GM12878 (cell line): ENCODE measurements at regions not wholly inside any gene's neighbourhood (a gene's known extent, or its start where the extent isn't known, plus 50 kb on each side); places are given as distances from the start of the nearest gene placed in this dataset.
"Not testable (repeated sequence)": the region's sequence is repeated elsewhere in the genome, so short reads cannot be mapped to it uniquely, and the experiment has no call there.

ENCODE experiments used
- ATAC-seq: fragments of 200-7000 bp; cut with Tn5 transposase; 3 replicates; pipeline ENCODE4 v1.9.1; 2020; ENCODE audit warnings: mild to moderate bottlenecking, moderate library complexity
- BruUV-seq: library from RNA; stranded (reverse); fragments of 400-500 nt; replicated peaks from 2 replicates; lab custom pipeline; 2021; lab: Mats Ljungman, UMichigan
- CTCF ChIA-PET: fragments of 300-600 bp; sonication (Branson Sonifier 250); formaldehyde crosslinking; extraction: SDS; loops from one replicate; lab custom pipeline; 2021; ENCODE audit warnings: inconsistent platforms; lab: Yijun Ruan, JAX
- POLR2A ChIA-PET: fragments of 350-600 bp; formaldehyde crosslinking; extraction: SDS; loops from one replicate; lab custom pipeline; 2021; ENCODE audit warnings: inconsistent platforms; lab: Charles Lee
- RAD21 ChIA-PET: fragments of 300-600 bp; sonication (Branson Sonifier 250); formaldehyde crosslinking; loops from one replicate; lab custom pipeline; 2023; ENCODE audit warnings: antibody characterized with exemption; ENCODE audit not compliant: unreplicated experiment; lab: Charles Lee
- SMC1A ChIA-PET: fragments of 300-600 bp; sonication (Branson Sonifier 250); formaldehyde crosslinking; loops from one replicate; lab custom pipeline; 2023; ENCODE audit not compliant: unreplicated experiment, uncharacterized antibody; lab: Charles Lee
- DNase-seq: peaks from one replicate; pipeline ENCODE4 v3.0.0-alpha.2; 2011; ENCODE audit warnings: low read depth, low spot score
- FAIRE-seq: peaks from 3 replicates; lab custom pipeline; 2011; peaks lifted over from hg19 to GRCh38; lab: Jason Lieb, UNC
- H2AFZ ChIP-seq: 2 replicates; pipeline ENCODE4 v1.6.0; 2011; ENCODE audit warnings: low read depth, low read length, control low read depth; ENCODE audit not compliant: control insufficient read depth
- H3K27ac ChIP-seq: 2 replicates; pipeline ENCODE4 v1.5.1; 2011; ENCODE audit warnings: control low read depth; ENCODE audit not compliant: control insufficient read depth, insufficient read depth
- H3K27me3 ChIP-seq, 2 experiments: replicated peaks in 1 of 2; 2 replicates each; pipeline versions ENCODE4 v1.6.0 to v1.6.1; 2011; ENCODE audit warnings: low read length in 1 of 2; ENCODE audit not compliant: control insufficient read depth in 2 of 2, insufficient read depth in 2 of 2
- H3K36me3 ChIP-seq, 2 experiments: 2 replicates each; pipeline ENCODE4 v1.5.1; 2011; ENCODE audit warnings: low read length in 1 of 2; ENCODE audit not compliant: control insufficient read depth in 2 of 2, insufficient read depth in 2 of 2
- H3K4me1 ChIP-seq: 2 replicates; pipeline ENCODE4 v1.6.1; 2011; ENCODE audit warnings: mild to moderate bottlenecking, low read length, moderate library complexity, mixed read lengths; ENCODE audit not compliant: control insufficient read depth, insufficient read depth
- H3K4me2 ChIP-seq: 2 replicates; pipeline ENCODE4 v1.6.0; 2011; ENCODE audit warnings: control low read depth; ENCODE audit not compliant: control insufficient read depth, insufficient read depth
- H3K4me3 ChIP-seq: fragments of 200-600 bp; sonication (generic); 2 replicates; pipeline ENCODE4 v1.5.1; 2016
- H3K79me2 ChIP-seq: 2 replicates; pipeline ENCODE4 v1.6.0; 2011; ENCODE audit warnings: low read length; ENCODE audit not compliant: control insufficient read depth, insufficient read depth
- H3K9ac ChIP-seq: 2 replicates; pipeline ENCODE4 v1.8.0; 2011; ENCODE audit warnings: low read length, control low read depth, mixed read lengths; ENCODE audit not compliant: control insufficient read depth, insufficient read depth
- H3K9me3 ChIP-seq: replicated peaks from 3 replicates; pipeline ENCODE4 v1.5.1; 2011; ENCODE audit warnings: mild to moderate bottlenecking, low read length; ENCODE audit not compliant: control insufficient read depth, insufficient read depth
- H4K20me1 ChIP-seq: 2 replicates; pipeline ENCODE4 v1.6.0; 2011; ENCODE audit not compliant: control insufficient read depth, insufficient read depth
- CREB1 ChIP-seq: IDR thresholded peaks from 2 replicates; pipeline ENCODE4 v1.6.1; 2012; ENCODE audit warnings: low read depth, mild to moderate bottlenecking, inconsistent platforms
- DPF2 ChIP-seq: fragments of 450-650 bp; IDR thresholded peaks from 2 replicates; pipeline ENCODE4 v1.6.1; 2017; ENCODE audit warnings: mild to moderate bottlenecking
- EZH2 ChIP-seq: IDR thresholded peaks from 2 replicates; pipeline ENCODE4 v1.6.1; 2012; ENCODE audit warnings: low read depth, mild to moderate bottlenecking, control low read depth, inconsistent platforms, low read length, borderline replicate concordance; ENCODE audit not compliant: control insufficient read depth
- JUNB ChIP-seq: IDR thresholded peaks from 2 replicates; pipeline ENCODE4 v1.6.1; 2016; ENCODE audit warnings: antibody characterized with exemption, mild to moderate bottlenecking
- MLLT1 ChIP-seq: fragments of 450-650 bp; IDR thresholded peaks from 2 replicates; pipeline ENCODE4 v1.6.1; 2016; ENCODE audit warnings: mild to moderate bottlenecking
- NBN ChIP-seq: fragments of 450-650 bp; IDR thresholded peaks from 2 replicates; pipeline ENCODE4 v1.6.1; 2016
- PML ChIP-seq: IDR thresholded peaks from 2 replicates; pipeline ENCODE4 v1.6.1; 2012; ENCODE audit warnings: low read length, inconsistent platforms
- STAT3 ChIP-seq: IDR thresholded peaks from 2 replicates; pipeline ENCODE4 v1.6.1; 2011; ENCODE audit warnings: low read depth, low read length, improper control_type of control experiment
- WGBS: methylation state at CpG from one replicate; pipeline ENCODE4 v1.1.6; 2016; ENCODE audit warnings: low lambda C conversion rate; ENCODE audit not compliant: insufficient replicate concordance, insufficient coverage; ENCODE audit errors: missing lambda C conversion rate; 5-methylcytosine and 5-hydroxymethylcytosine counted together
- in situ Hi-C: fragments of 300-500 bp; cut with MboI; formaldehyde crosslinking; loops from 9 replicates; pipeline ENCODE4 v1.14.3; 2018; ENCODE audit warnings: mixed read lengths
- intact Hi-C: fragments of 100-400 bp; cut with micrococcal nuclease; formaldehyde crosslinking; loops from one replicate; pipeline ENCODE4 v1.14.2; 2022; ENCODE audit not compliant: unreplicated experiment
- TF ChIP-seq, protein P1 (sequence below): IDR thresholded peaks from 2 replicates; pipeline ENCODE4 v1.6.1; 2012; ENCODE audit warnings: low read depth, low read length, improper control_type of control experiment
- TF ChIP-seq, protein P2 (sequence below): fragments of 450-650 bp; formaldehyde crosslinking; IDR thresholded peaks from 2 replicates; pipeline ENCODE4 v1.4.0; 2020; ENCODE audit warnings: mild to moderate bottlenecking, moderate library complexity

DNA sequence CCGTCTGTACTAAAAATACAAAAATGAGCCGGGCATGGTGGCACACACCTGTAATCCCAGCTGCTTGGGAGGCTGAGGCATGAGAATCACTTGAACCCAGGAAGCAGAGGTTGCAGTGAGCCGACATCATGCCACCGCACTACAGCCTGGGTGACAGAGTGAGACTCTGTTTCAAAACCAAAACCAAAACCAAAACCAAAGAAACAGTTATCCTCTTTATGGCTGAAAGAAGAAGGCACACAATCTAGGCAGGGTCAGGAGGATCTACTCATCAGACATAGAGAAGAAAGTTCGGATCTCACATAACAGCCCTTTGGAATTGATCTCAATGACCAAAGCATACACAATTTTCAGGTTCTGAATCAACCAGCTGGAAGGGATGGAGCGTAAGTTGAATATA lies 411.3 kb upstream of the SLC35B3 start:
- intact Hi-C loops, H3K27ac ChIP-seq, DNase-seq, H3K9me3 ChIP-seq, H3K4me2 ChIP-seq, H3K36me3 ChIP-seq, BruUV-seq, H3K9ac ChIP-seq, POLR2A ChIA-PET, H3K27me3 ChIP-seq, H3K4me3 ChIP-seq, H4K20me1 ChIP-seq, CTCF ChIA-PET, H2AFZ ChIP-seq, FAIRE-seq, H3K4me1 ChIP-seq, RAD21 ChIA-PET, in situ Hi-C loops, H3K79me2 ChIP-seq: not testable (repeated sequence)
- peak; percentile 46; the same call in 1 of the 2 replicates for TF ChIP-seq MLLT1
- SMC1A ChIA-PET = interaction anchor here (1.0 to 1.7 kb wide), 2 partner anchors 12 to 22 kb away, joined by 3 to 4 read pairs; no protein-coding TSS in a partner anchor
- ATAC-seq = peak; percentile 66
- 48% methylated on average over 6 of the region's 6 CpGs for WGBS

DNA sequence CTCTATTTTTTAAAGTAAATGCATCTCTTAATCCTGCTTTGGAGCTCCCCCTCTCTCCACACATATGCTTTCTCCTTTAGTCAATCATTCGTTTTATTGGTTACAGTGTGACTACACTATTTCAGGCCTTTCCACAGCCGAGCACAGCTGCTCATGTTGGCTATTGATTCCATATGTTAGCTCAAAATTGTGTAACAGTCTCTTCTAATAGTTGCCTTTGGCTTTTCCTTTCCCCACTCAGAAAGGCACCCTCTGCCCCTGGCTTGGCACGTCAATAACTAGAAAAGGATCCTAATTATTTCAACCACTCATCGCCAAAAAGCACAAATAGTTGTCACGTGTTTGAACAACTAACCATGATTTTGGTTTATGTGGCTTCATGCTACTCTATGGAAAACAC lies 410.3 kb upstream of the SLC35B3 start:
- intact Hi-C loops = no loop called here
- CTCF ChIA-PET = no interaction called here
- ATAC-seq (no peak), DNase-seq (no peak), FAIRE-seq (no peak)
- Histone ChIP-seq H3K4me1 (no peaks in the 10 kb centered on the region), H3K27me3 (no peaks in the 10 kb centered on the region), H3K4me3 (no peak overlapping the region), H3K4me2 (no peak overlapping the region), H3K27ac (no peak overlapping the region), H3K9ac (no peak overlapping the region), H3K36me3 (no peaks in the 10 kb centered on the region), H3K9me3 (no peaks in the 10 kb centered on the region), H4K20me1 (no peaks in the 10 kb centered on the region), H2AFZ (no peak overlapping the region), H3K79me2 (no peaks in the 10 kb centered on the region)
- POLR2A ChIA-PET = no interaction called here
- RAD21 ChIA-PET = no interaction called here
- SMC1A ChIA-PET = interaction anchor here (1.7 kb wide), 1 partner anchor 13 kb away, joined by 3 read pairs; no protein-coding TSS in a partner anchor
- WGBS = 14% methylated on average over 5 of the region's 5 CpGs
- in situ Hi-C loops = no loop called here
- no TSS peak for BruUV-seq
- TF ChIP-seq, protein P1, sequence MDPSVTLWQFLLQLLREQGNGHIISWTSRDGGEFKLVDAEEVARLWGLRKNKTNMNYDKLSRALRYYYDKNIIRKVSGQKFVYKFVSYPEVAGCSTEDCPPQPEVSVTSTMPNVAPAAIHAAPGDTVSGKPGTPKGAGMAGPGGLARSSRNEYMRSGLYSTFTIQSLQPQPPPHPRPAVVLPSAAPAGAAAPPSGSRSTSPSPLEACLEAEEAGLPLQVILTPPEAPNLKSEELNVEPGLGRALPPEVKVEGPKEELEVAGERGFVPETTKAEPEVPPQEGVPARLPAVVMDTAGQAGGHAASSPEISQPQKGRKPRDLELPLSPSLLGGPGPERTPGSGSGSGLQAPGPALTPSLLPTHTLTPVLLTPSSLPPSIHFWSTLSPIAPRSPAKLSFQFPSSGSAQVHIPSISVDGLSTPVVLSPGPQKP = no peak
- TF ChIP-seq PML = no peak
- no peak for TF ChIP-seq JUNB
- no peak for TF ChIP-seq CREB1
- TF ChIP-seq STAT3 = no peak
- no peak for TF ChIP-seq DPF2
- TF ChIP-seq, protein P2, sequence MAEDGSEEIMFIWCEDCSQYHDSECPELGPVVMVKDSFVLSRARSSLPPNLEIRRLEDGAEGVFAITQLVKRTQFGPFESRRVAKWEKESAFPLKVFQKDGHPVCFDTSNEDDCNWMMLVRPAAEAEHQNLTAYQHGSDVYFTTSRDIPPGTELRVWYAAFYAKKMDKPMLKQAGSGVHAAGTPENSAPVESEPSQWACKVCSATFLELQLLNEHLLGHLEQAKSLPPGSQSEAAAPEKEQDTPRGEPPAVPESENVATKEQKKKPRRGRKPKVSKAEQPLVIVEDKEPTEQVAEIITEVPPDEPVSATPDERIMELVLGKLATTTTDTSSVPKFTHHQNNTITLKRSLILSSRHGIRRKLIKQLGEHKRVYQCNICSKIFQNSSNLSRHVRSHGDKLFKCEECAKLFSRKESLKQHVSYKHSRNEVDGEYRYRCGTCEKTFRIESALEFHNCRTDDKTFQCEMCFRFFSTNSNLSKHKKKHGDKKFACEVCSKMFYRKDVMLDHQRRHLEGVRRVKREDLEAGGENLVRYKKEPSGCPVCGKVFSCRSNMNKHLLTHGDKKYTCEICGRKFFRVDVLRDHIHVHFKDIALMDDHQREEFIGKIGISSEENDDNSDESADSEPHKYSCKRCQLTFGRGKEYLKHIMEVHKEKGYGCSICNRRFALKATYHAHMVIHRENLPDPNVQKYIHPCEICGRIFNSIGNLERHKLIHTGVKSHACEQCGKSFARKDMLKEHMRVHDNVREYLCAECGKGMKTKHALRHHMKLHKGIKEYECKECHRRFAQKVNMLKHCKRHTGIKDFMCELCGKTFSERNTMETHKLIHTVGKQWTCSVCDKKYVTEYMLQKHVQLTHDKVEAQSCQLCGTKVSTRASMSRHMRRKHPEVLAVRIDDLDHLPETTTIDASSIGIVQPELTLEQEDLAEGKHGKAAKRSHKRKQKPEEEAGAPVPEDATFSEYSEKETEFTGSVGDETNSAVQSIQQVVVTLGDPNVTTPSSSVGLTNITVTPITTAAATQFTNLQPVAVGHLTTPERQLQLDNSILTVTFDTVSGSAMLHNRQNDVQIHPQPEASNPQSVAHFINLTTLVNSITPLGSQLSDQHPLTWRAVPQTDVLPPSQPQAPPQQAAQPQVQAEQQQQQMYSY (CRISPR knock-in tag) = no peak
- TF ChIP-seq EZH2 = no peak
- TF ChIP-seq MLLT1 = no peak
- TF ChIP-seq NBN = no peak
